HAP-1 (cell line): ENCODE measurements at regions not wholly inside any gene's neighbourhood (a gene's known extent, or its start where the extent isn't known, plus 50 kb on each side); places are given as distances from the start of the nearest gene placed in this dataset.

Experiments used
- DNase-seq, 2 experiments: peaks; one replicate each; pipeline ENCODE4 v3.0.0-alpha.2; 2016 to 2020; ENCODE audit warnings: low spot score in 2 of 2
- H3K27me3 ChIP-seq: fragments of 250-450 bp; sonication (Bioruptor Pico); 2 replicates; pipeline ENCODE4 v1.5.1; 2020; ENCODE audit warnings: low read depth, mild to moderate bottlenecking, moderate library complexity
- H3K36me3 ChIP-seq: fragments of 250-450 bp; sonication (Bioruptor Pico); replicated peaks from 2 replicates; pipeline ENCODE4 v1.5.1; 2020; ENCODE audit warnings: mild to moderate bottlenecking
- H3K4me1 ChIP-seq: fragments of 250-450 bp; sonication (Bioruptor Pico); 2 replicates; pipeline ENCODE4 v1.5.1; 2020; ENCODE audit warnings: mild to moderate bottlenecking
- H3K4me3 ChIP-seq: fragments of 250-450 bp; sonication (Bioruptor Pico); 2 replicates; pipeline ENCODE4 v1.5.1; 2020; ENCODE audit warnings: mild to moderate bottlenecking, moderate library complexity
- H3K9me3 ChIP-seq: fragments of 250-450 bp; sonication (Bioruptor Pico); 2 replicates; pipeline ENCODE4 v1.5.1; 2020; ENCODE audit warnings: mild to moderate bottlenecking, moderate library complexity
- in situ Hi-C: fragments of 300-500 bp; cut with MboI; formaldehyde crosslinking; loops from 3 replicates; pipeline ENCODE4 v1.14.3; 2020; ENCODE audit warnings: low sequenced_read_pairs, inconsistent platforms, mixed read lengths

DNA sequence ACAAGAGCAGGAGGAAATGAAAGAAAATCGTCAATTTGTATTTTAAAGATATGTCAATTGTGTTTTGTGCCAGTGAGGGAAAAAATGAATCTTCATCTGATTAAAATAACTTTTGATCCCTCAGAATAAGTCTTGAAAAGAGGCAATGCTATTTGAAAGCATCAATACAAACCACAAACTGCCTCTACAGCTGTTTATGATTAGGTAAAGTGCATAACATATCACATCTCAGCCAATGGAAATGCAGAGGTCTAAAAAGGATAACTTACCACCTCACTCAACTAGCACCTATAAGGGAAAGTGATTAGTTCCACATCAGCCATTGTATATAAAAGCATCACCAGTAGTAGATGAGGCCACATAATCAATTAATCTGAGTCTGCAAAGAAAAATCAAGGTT lies 492.2 kb upstream of the CDH2 start:
- no peak for DNase-seq
- Histone ChIP-seq H3K4me1 (no peaks in the 10 kb centered on the region), H3K27me3 (no peaks in the 10 kb centered on the region), H3K4me3 (no peak overlapping the region), H3K36me3 (no peaks in the 10 kb centered on the region), H3K9me3 (no peaks in the 10 kb centered on the region)
- in situ Hi-C loops: no loop called here

DNA sequence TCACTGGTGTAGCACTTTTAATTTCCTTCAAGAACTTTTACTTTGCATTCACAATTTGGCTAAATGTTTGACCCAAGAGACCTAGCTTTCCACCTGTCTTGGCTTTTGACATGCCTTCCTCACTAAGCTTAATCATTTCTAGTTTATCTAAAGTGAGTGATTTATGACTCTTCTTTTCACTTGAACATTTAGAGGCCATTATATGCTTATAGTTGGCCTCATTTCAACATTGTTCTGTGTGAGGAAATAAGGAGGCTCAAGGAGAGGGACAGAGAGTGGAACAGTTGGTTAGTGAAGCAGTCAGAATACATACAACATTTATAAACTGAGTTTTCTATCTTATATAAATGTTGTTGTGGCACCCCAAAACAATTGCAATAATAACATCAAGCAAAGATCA lies 489.3 kb upstream of the CDH2 start:
- H3K27me3 ChIP-seq: no peaks in the 10 kb centered on the region

DNA sequence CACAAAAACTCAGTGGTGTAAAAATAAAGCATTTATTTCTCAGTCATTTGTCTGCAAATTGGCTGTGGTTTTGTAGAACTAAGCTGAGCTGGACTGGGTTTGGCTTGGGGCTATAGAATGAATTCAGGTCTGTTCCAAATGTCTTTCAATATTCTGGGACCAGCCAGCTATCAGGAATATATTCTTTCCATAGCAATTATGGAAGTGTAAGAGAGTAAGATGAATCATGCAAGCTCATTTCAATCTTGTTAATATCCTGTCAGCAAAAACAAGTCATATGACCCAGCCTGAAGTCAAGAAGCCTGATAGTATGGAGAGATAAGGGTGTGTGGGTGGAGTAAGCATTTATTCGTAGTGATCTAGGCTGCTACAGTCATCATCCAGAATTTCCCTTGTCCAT lies 481.0 kb upstream of the CDH2 start:
- H3K4me3 ChIP-seq: no peak overlapping the region
- no peaks in the 10 kb centered on the region for H3K36me3 ChIP-seq
- no peaks in the 10 kb centered on the region for H3K27me3 ChIP-seq
- H3K4me1 ChIP-seq: no peaks in the 10 kb centered on the region
- in situ Hi-C loops: no loop called here
- DNase-seq: no peak
- no peaks in the 10 kb centered on the region for H3K9me3 ChIP-seq

More for the DNA sequence above, 489.3 kb upstream of the CDH2 start:
- Histone ChIP-seq H3K9me3 (no peaks in the 10 kb centered on the region), H3K4me1 (no peaks in the 10 kb centered on the region), H3K36me3 (no peaks in the 10 kb centered on the region), H3K4me3 (no peak overlapping the region)
- in situ Hi-C loops: no loop called here
- no peak for DNase-seq

DNA sequence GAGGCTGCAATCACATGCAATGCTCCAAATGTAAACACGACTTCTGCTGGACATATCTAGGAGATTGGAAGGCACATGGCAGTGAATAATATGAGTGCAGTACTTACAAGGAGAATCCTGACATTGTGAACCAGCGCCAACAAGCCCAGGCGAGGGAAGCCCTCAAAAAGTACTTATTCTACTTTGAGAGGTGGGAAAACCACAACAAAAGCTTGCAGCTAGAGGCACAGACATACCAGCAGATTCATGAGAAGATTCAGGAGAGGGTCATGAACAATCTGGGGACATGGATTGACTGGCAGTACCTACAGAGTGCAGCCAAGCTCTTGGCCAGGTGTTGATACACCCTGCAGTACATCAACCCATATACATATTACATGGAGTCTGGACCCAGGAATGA lies 475.7 kb upstream of the CDH2 start:
- H3K4me1 ChIP-seq: no peaks in the 10 kb centered on the region
- no peaks in the 10 kb centered on the region for H3K27me3 ChIP-seq
- no peak for DNase-seq
- H3K9me3 ChIP-seq: no peaks in the 10 kb centered on the region
- H3K36me3 ChIP-seq: no peaks in the 10 kb centered on the region
- no peak overlapping the region for H3K4me3 ChIP-seq
- in situ Hi-C loops: no loop called here

DNA sequence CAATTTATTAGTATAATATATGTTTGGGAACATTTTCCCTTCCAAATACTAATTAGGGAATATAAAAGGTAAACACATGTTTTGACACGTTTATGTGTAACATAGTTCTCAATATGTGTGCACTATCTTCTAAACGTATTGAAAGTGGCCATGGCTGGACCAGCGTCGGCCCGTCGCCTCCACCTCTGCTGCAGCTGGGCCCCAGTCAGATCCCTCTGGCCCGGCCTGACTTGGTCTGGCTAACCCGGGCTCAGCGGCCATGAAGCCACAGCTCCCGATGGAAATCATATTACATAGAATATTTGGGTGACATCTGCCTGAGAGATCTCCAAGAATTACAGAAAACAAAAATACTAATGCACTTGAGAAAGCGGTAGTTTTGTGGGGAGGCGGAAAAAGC lies 474.4 kb upstream of the CDH2 start:
- no peaks in the 10 kb centered on the region for H3K27me3 ChIP-seq
- in situ Hi-C loops: no loop called here

DNA sequence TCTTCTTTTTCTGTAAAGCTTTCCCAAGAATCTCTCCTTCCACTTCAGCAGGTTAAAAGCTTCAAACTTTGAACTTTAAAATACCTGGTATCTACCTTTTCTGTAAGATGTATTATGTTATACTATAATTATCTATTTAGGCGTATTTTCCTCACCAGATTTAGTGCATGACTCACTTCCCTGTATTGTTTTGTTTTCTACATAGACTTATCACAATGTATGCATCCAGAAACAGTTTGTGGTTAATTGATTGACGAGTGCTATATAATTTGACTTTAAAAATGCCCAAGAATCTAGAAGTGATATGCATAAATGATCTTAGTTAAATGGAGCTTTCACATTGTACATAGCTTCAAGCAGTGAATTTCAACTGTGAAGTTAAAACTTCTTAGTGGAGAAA lies 473.9 kb upstream of the CDH2 start:
- in situ Hi-C loops: no loop called here
- no peaks in the 10 kb centered on the region for H3K9me3 ChIP-seq
- H3K4me1 ChIP-seq: no peaks in the 10 kb centered on the region
- H3K27me3 ChIP-seq: no peaks in the 10 kb centered on the region
- no peak overlapping the region for H3K4me3 ChIP-seq
- no peak for DNase-seq
- H3K36me3 ChIP-seq: no peaks in the 10 kb centered on the region

More for the DNA sequence above, 474.4 kb upstream of the CDH2 start:
- Histone ChIP-seq H3K9me3 (no peaks in the 10 kb centered on the region), H3K36me3 (no peaks in the 10 kb centered on the region), H3K4me1 (no peaks in the 10 kb centered on the region), H3K4me3 (no peak overlapping the region)
- no peak for DNase-seq

DNA sequence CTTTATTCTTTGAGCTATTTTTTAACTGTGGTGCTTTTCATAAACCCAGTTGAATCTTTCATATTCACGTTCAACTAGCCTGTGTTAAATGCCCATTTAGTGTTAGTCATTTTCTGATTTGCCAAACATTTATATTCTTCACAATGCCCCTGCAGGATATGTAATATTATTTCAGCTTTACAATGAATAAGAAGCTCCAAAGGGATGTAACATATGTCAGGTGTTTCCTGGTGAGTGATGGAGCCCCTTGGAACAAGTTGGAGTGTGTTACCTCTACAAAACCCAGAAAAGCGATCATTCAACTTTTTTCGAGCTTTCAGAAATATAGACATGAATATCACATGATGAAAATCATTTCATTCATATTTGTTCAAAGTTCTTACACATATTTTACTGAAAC lies 471.0 kb upstream of the CDH2 start:
- no peaks in the 10 kb centered on the region for H3K27me3 ChIP-seq
- H3K9me3 ChIP-seq: no peaks in the 10 kb centered on the region
- H3K4me1 ChIP-seq: no peaks in the 10 kb centered on the region
- in situ Hi-C loops: no loop called here
- no peak for DNase-seq
- no peak overlapping the region for H3K4me3 ChIP-seq
- no peaks in the 10 kb centered on the region for H3K36me3 ChIP-seq

DNA sequence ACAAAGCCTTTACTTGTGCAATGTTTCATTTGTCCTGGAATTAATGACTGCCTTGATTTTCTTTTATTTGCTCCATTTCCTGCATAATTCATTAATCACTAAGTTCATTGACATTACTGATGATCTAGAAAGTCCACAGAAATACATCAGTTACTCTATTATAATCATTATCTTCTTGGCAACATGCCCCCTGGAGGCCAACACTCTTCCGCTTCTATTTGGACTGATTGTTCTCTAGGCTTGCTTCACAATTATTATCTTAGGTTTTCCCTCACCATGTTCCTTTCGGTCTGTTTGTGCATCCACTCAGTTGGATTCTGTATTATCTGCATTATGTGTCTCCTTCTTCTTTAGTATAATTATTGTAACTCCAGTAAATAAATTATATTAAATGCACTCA lies 461.0 kb upstream of the CDH2 start:
- H3K4me1 ChIP-seq: no peaks in the 10 kb centered on the region
- DNase-seq: peak in 1 of 2 experiments; percentile 9
- H3K4me3 ChIP-seq: no peak overlapping the region
- no peaks in the 10 kb centered on the region for H3K36me3 ChIP-seq
- H3K27me3 ChIP-seq: no peaks in the 10 kb centered on the region
- no peaks in the 10 kb centered on the region for H3K9me3 ChIP-seq
- in situ Hi-C loops: no loop called here

DNA sequence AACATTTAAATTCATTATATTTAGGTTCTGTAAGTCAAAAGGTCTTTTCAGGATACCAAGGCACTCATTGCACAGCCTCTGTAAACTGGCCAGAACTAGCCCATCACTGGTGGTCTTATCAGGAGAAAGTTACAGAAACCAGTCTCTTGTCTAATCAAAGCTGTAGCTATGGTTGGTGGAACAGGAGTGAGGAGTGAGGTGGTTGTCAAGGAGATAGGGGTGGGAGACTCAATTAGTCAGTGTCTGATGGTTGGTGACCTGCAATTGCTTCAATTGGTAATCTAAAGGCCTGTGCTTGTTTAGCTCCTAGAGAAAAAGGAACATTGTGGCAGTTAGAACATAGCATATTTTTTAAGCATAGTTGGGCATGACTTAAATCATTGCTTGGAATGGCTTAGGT lies 458.6 kb upstream of the CDH2 start:
- DNase-seq: no peak
- Histone ChIP-seq H3K27me3 (no peaks in the 10 kb centered on the region), H3K4me1 (no peaks in the 10 kb centered on the region), H3K36me3 (no peaks in the 10 kb centered on the region), H3K4me3 (no peak overlapping the region), H3K9me3 (no peaks in the 10 kb centered on the region)
- in situ Hi-C loops: no loop called here

DNA sequence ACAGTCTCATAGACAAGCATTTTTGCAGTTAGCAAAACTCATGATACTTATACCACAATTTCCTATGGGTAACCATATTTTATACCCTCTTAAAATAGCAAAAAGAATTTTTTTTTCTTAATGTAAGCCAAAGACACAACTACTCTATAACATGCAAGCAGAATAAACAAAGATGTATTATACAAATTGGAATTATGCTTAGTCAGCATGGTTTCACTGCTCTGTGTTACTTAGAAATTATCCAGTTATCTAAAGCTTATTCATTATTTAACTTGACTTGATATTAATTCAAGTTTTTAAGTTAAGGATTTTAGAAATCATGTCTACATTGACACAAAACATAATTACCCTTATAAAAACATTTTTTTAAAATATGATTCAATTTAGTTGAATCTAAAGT lies 449.8 kb upstream of the CDH2 start:
- in situ Hi-C loops: no loop called here
- Histone ChIP-seq H3K27me3 (no peaks in the 10 kb centered on the region), H3K36me3 (no peaks in the 10 kb centered on the region), H3K4me1 (no peaks in the 10 kb centered on the region), H3K9me3 (no peaks in the 10 kb centered on the region), H3K4me3 (no peak overlapping the region)
- no peak for DNase-seq

DNA sequence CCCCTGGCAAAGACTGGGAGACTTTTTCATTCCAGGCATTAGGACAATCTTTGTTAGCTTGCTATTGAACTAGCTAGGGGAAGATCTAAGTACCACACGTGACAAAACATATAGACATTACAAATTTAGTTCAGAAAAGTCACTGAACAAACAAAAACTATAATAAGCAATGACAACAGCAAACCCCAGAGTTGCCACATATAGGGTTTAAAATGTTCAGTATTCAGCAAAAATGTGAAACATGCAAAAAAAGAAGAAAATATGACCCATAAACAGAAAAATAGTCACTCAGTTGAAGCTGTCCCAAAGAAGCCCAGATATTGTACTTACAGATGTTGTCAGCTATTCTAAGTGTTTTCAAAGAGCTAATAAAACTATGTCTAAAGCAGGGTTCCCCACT lies 431.1 kb upstream of the CDH2 start:
- H3K4me3 ChIP-seq: no peak overlapping the region
- no peaks in the 10 kb centered on the region for H3K36me3 ChIP-seq
- no peak for DNase-seq
- in situ Hi-C loops: no loop called here
- H3K9me3 ChIP-seq: no peaks in the 10 kb centered on the region
- H3K4me1 ChIP-seq: no peaks in the 10 kb centered on the region
- no peaks in the 10 kb centered on the region for H3K27me3 ChIP-seq

DNA sequence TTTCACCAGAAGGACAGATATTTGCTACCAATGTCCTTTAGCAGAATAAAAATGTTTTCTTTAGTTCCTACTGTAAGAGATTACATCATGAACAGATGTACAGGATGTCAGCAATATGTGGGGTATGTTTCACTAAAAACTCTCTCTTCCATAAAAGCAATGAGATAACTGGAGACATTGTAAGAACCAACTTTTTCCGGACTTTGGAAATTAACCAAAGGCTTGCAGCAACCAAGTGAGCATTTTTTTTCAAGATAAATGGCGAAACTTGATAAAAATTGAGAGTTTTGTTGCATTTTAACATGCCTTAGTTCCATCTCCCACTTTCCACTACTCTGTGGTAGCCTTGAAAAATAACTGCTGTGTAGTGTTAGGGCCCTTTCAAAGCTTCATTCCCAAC lies 429.8 kb upstream of the CDH2 start:
- DNase-seq: no peak
- Histone ChIP-seq H3K9me3 (no peaks in the 10 kb centered on the region), H3K4me1 (no peaks in the 10 kb centered on the region), H3K4me3 (no peak overlapping the region), H3K27me3 (no peaks in the 10 kb centered on the region), H3K36me3 (no peaks in the 10 kb centered on the region)
- in situ Hi-C loops: no loop called here

DNA sequence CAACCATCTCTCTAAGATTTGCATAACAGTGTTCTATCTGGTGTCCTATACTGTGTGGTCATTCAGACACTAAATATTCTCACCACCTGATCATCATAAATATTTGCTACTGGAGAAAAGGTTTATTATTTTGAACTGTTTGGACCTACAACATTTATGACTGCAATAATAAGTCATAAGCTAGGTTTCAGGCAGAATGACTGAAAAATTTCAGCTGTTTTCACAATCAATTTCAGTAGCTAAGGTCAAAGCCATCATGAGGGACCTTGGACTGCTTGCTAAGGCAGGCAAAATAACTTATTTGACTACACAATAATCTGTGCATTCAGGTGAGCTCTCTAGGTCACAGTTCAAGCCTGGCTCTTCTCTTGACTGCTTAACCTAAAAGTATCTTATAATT lies 425.5 kb upstream of the CDH2 start:
- no peaks in the 10 kb centered on the region for H3K27me3 ChIP-seq
- in situ Hi-C loops: no loop called here
- H3K9me3 ChIP-seq: no peaks in the 10 kb centered on the region
- no peak overlapping the region for H3K4me3 ChIP-seq
- no peaks in the 10 kb centered on the region for H3K4me1 ChIP-seq
- DNase-seq: no peak
- H3K36me3 ChIP-seq: no peaks in the 10 kb centered on the region

DNA sequence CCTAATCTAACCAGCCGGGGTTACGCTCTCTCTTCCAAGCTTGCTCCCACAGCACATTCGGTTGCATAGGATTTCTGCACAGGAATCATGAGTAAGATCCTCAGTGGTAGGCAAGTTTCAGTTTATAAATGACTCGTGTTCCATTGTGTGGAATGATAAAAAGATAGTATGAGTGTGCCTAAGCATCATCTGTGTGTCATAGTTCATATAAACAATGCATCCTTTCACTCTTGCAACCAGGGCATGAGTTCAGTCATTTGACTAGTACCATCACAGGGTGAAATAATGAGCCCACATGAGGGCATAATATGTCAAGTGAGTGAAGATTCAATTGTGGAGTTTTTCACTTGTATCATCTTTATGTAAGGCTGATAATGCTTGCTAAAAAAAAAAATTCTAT lies 417.1 kb upstream of the CDH2 start:
- no peak for DNase-seq
- in situ Hi-C loops: no loop called here

DNA sequence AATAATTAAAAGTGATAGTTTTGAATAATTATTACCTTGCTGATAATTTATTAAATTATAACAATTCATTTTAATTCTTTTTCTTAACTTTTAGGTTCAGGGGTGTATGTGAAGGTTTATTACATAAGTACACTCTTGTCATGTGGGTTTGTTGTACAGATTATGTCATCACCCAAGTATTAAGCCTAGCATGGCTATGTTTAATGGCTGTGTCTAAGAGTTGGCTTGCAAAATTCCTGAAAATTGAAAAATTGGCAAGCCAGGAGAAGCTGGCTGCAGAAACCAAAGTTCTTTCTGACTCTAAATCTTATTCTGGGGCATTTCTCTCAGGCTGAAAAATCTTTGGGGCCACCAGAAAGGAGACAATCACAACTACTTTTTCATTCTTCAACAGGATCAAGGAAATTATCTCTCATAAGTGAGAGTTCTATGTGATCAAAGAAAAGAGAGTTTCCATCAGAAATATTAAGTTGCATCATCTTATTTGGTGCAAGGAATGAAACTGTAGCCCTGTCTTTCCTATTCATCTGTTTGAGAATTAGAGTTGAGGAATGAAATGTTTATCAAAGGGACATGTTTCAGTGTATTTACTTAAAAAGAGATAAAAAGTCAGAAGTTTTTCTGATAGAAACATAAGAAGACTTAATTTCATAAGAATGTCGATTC lies 412.1 kb upstream of the CDH2 start:
- in situ Hi-C loops: no loop called here
- H3K27me3 ChIP-seq: no peaks in the 10 kb centered on the region
- no peak for DNase-seq
- no peaks in the 10 kb centered on the region for H3K4me1 ChIP-seq
- H3K36me3 ChIP-seq: no peaks in the 10 kb centered on the region
- H3K9me3 ChIP-seq: no peaks in the 10 kb centered on the region
- H3K4me3 ChIP-seq: no peak overlapping the region

More for the DNA sequence above, 417.1 kb upstream of the CDH2 start:
- no peaks in the 10 kb centered on the region for H3K36me3 ChIP-seq
- H3K4me3 ChIP-seq: no peak overlapping the region
- no peaks in the 10 kb centered on the region for H3K4me1 ChIP-seq
- no peaks in the 10 kb centered on the region for H3K27me3 ChIP-seq
- no peaks in the 10 kb centered on the region for H3K9me3 ChIP-seq
